Tibial artery (tissue), 4 donors: ENCODE measurements at regions not wholly inside any gene's neighbourhood (a gene's known extent, or its start where the extent isn't known, plus 50 kb on each side); places are given as distances from the start of the nearest gene placed in this dataset.

Experiments
- DNase-seq, 2 donors: peaks; one replicate each; pipeline ENCODE4 v3.0.0-alpha.2; 2019
- H3K27ac ChIP-seq, 2 donors: fragments of 200-600 bp; sonication (generic) in 1 of 2; 1 replicate in 1 of 2; 2 replicates in 1 of 2; pipeline ENCODE4 v1.5.1; 2018 to 2019; ENCODE audit warnings: mild to moderate bottlenecking in 1 of 2
- H3K27me3 ChIP-seq, 2 donors: fragments of 200-600 bp; sonication (generic) in 1 of 2; one replicate each; pipeline versions ENCODE4 v1.5.1 to v1.6.0; 2016 to 2019
- H3K36me3 ChIP-seq, 3 donors: fragments of 200-600 bp; sonication (generic) in 2 of 3; one replicate each; pipeline ENCODE4 v1.5.1; 2016 to 2019; ENCODE audit warnings: mild to moderate bottlenecking in 2 of 3
- H3K4me1 ChIP-seq, 4 donors: fragments of 200-600 bp; sonication (generic) in 2 of 4; 1 replicate in 3 of 4; 2 replicates in 1 of 4; pipeline ENCODE4 v1.5.1; 2016 to 2019
- H3K4me3 ChIP-seq, 2 donors: fragments of 200-600 bp; sonication (generic) in 1 of 2; 1 replicate in 1 of 2; 2 replicates in 1 of 2; pipeline ENCODE4 v1.5.1; 2018 to 2019; ENCODE audit warnings: mild to moderate bottlenecking in 2 of 2
- H3K9me3 ChIP-seq, 3 donors: fragments of 200-600 bp; sonication (generic) in 1 of 3; one replicate each; pipeline ENCODE4 v1.5.1; 2016 to 2019
- CTCF ChIP-seq, 2 experiments: fragments of 200-600 bp in 1 of 2; fragments of 450-650 bp in 1 of 2; IDR thresholded peaks; one replicate each; pipeline ENCODE4 v1.5.1; 2017 to 2019; ENCODE audit warnings: antibody characterized with exemption in 2 of 2, mild to moderate bottlenecking in 1 of 2, moderate library complexity in 1 of 2
- intact Hi-C: fragments of 100-400 bp; cut with DNase I; formaldehyde crosslinking; loops from one replicate; pipeline ENCODE4 v1.15.0; 2023; ENCODE audit warnings: low total_unique reads

GRCh38 chr16:6113749-6114148, 1016.2 kb upstream of the EEF2KMT start:
- Histone ChIP-seq H3K4me1 (no peaks in the 10 kb centered on the region), H3K4me3 (no peak overlapping the region), H3K27ac (no peak overlapping the region), H3K36me3 (no peaks in the 10 kb centered on the region), H3K9me3 (no peaks in the 10 kb centered on the region), H3K27me3 (no peaks in the 10 kb centered on the region)
- TF ChIP-seq CTCF (IDR thresholded peaks at IDR 0.05): no peak
- no peak for DNase-seq
- intact Hi-C loops: no loop called here

- intact Hi-C loops: no loop called here
- H3K4me3 ChIP-seq: no peak overlapping the region
- H3K36me3 ChIP-seq: no peaks in the 10 kb centered on the region
- H3K4me1 ChIP-seq: no peaks in the 10 kb centered on the region
- DNase-seq: no peak
- no peaks in the 10 kb centered on the region for H3K27me3 ChIP-seq
- H3K27ac ChIP-seq: no peak overlapping the region
- H3K9me3 ChIP-seq: no peaks in the 10 kb centered on the region
- no peak for TF ChIP-seq CTCF (IDR thresholded peaks at IDR 0.05)
Observed at GRCh38 chr16:6112700-6113099, 1015.1 kb upstream of the EEF2KMT start.

GRCh38 chr16:6111390-6111789, 1013.8 kb upstream of the EEF2KMT start:
- H3K27me3 ChIP-seq: no peaks in the 10 kb centered on the region
- no peaks in the 10 kb centered on the region for H3K9me3 ChIP-seq
- no peak for TF ChIP-seq CTCF (IDR thresholded peaks at IDR 0.05)
- H3K4me3 ChIP-seq: no peak overlapping the region
- no peak for DNase-seq
- H3K36me3 ChIP-seq: no peaks in the 10 kb centered on the region
- no peak overlapping the region for H3K27ac ChIP-seq
- intact Hi-C loops: no loop called here
- H3K4me1 ChIP-seq: no peaks in the 10 kb centered on the region

- Histone ChIP-seq H3K4me3 (no peak overlapping the region), H3K36me3 (no peaks in the 10 kb centered on the region), H3K4me1 (no peaks in the 10 kb centered on the region), H3K9me3 (no peaks in the 10 kb centered on the region), H3K27ac (no peak overlapping the region), H3K27me3 (no peaks in the 10 kb centered on the region)
- DNase-seq: no peak
- no peak for TF ChIP-seq CTCF (IDR thresholded peaks at IDR 0.05)
- intact Hi-C loops: no loop called here
Observed at GRCh38 chr16:6110346-6110745, 1012.8 kb upstream of the EEF2KMT start.

- Histone ChIP-seq H3K27ac (no peak overlapping the region), H3K27me3 (no peaks in the 10 kb centered on the region), H3K4me3 (no peak overlapping the region), H3K4me1 (no peaks in the 10 kb centered on the region), H3K36me3 (no peaks in the 10 kb centered on the region), H3K9me3 (no peaks in the 10 kb centered on the region)
- TF ChIP-seq CTCF (IDR thresholded peaks at IDR 0.05): no peak
- intact Hi-C loops: no loop called here
- no peak for DNase-seq
Observed at GRCh38 chr16:6106061-6106460, 1008.5 kb upstream of the EEF2KMT start.

GRCh38 chr16:6105115-6105514, 1007.5 kb upstream of the EEF2KMT start:
- no peaks in the 10 kb centered on the region for H3K27me3 ChIP-seq

More at GRCh38 chr16:6105115-6105514, 1007.5 kb upstream of the EEF2KMT start:
- Histone ChIP-seq H3K4me3 (no peak overlapping the region), H3K4me1 (no peaks in the 10 kb centered on the region), H3K27ac (no peak overlapping the region), H3K9me3 (no peaks in the 10 kb centered on the region), H3K36me3 (no peaks in the 10 kb centered on the region)
- DNase-seq: no peak
- no peak for TF ChIP-seq CTCF (IDR thresholded peaks at IDR 0.05)
- intact Hi-C loops: no loop called here
